GM12878 (cell line): ENCODE measurements at regions not wholly inside any gene's neighbourhood (a gene's known extent, or its start where the extent isn't known, plus 50 kb on each side); places are given as distances from the start of the nearest gene placed in this dataset.

ENCODE experiments used
- ATAC-seq: fragments of 200-7000 bp; cut with Tn5 transposase; 3 replicates; pipeline ENCODE4 v1.9.1; 2020; ENCODE audit warnings: mild to moderate bottlenecking, moderate library complexity
- BruUV-seq: library from RNA; stranded (reverse); fragments of 400-500 nt; replicated peaks from 2 replicates; lab custom pipeline; 2021; lab: Mats Ljungman, UMichigan
- CTCF ChIA-PET: fragments of 300-600 bp; sonication (Branson Sonifier 250); formaldehyde crosslinking; extraction: SDS; loops from one replicate; lab custom pipeline; 2021; ENCODE audit warnings: inconsistent platforms; lab: Yijun Ruan, JAX
- POLR2A ChIA-PET: fragments of 350-600 bp; formaldehyde crosslinking; extraction: SDS; loops from one replicate; lab custom pipeline; 2021; ENCODE audit warnings: inconsistent platforms; lab: Charles Lee
- RAD21 ChIA-PET: fragments of 300-600 bp; sonication (Branson Sonifier 250); formaldehyde crosslinking; loops from one replicate; lab custom pipeline; 2023; ENCODE audit warnings: antibody characterized with exemption; ENCODE audit not compliant: unreplicated experiment; lab: Charles Lee
- SMC1A ChIA-PET: fragments of 300-600 bp; sonication (Branson Sonifier 250); formaldehyde crosslinking; loops from one replicate; lab custom pipeline; 2023; ENCODE audit not compliant: unreplicated experiment, uncharacterized antibody; lab: Charles Lee
- DNase-seq: peaks from one replicate; pipeline ENCODE4 v3.0.0-alpha.2; 2011; ENCODE audit warnings: low read depth, low spot score
- FAIRE-seq: peaks from 3 replicates; lab custom pipeline; 2011; peaks lifted over from hg19 to GRCh38; lab: Jason Lieb, UNC
- H2AFZ ChIP-seq: 2 replicates; pipeline ENCODE4 v1.6.0; 2011; ENCODE audit warnings: low read depth, low read length, control low read depth; ENCODE audit not compliant: control insufficient read depth
- H3K27ac ChIP-seq: 2 replicates; pipeline ENCODE4 v1.5.1; 2011; ENCODE audit warnings: control low read depth; ENCODE audit not compliant: control insufficient read depth, insufficient read depth
- H3K27me3 ChIP-seq, 2 experiments: replicated peaks in 1 of 2; 2 replicates each; pipeline versions ENCODE4 v1.6.0 to v1.6.1; 2011; ENCODE audit warnings: low read length in 1 of 2; ENCODE audit not compliant: control insufficient read depth in 2 of 2, insufficient read depth in 2 of 2
- H3K36me3 ChIP-seq, 2 experiments: 2 replicates each; pipeline ENCODE4 v1.5.1; 2011; ENCODE audit warnings: low read length in 1 of 2; ENCODE audit not compliant: control insufficient read depth in 2 of 2, insufficient read depth in 2 of 2
- H3K4me1 ChIP-seq: 2 replicates; pipeline ENCODE4 v1.6.1; 2011; ENCODE audit warnings: mild to moderate bottlenecking, low read length, moderate library complexity, mixed read lengths; ENCODE audit not compliant: control insufficient read depth, insufficient read depth
- H3K4me2 ChIP-seq: 2 replicates; pipeline ENCODE4 v1.6.0; 2011; ENCODE audit warnings: control low read depth; ENCODE audit not compliant: control insufficient read depth, insufficient read depth
- H3K4me3 ChIP-seq: fragments of 200-600 bp; sonication (generic); 2 replicates; pipeline ENCODE4 v1.5.1; 2016
- H3K79me2 ChIP-seq: 2 replicates; pipeline ENCODE4 v1.6.0; 2011; ENCODE audit warnings: low read length; ENCODE audit not compliant: control insufficient read depth, insufficient read depth
- H3K9ac ChIP-seq: 2 replicates; pipeline ENCODE4 v1.8.0; 2011; ENCODE audit warnings: low read length, control low read depth, mixed read lengths; ENCODE audit not compliant: control insufficient read depth, insufficient read depth
- H3K9me3 ChIP-seq: replicated peaks from 3 replicates; pipeline ENCODE4 v1.5.1; 2011; ENCODE audit warnings: mild to moderate bottlenecking, low read length; ENCODE audit not compliant: control insufficient read depth, insufficient read depth
- H4K20me1 ChIP-seq: 2 replicates; pipeline ENCODE4 v1.6.0; 2011; ENCODE audit not compliant: control insufficient read depth, insufficient read depth
- MYC ChIP-seq: IDR thresholded peaks from 2 replicates; pipeline ENCODE4 v1.6.1; 2011; ENCODE audit warnings: mild to moderate bottlenecking, low read length, moderate library complexity, inconsistent platforms; ENCODE audit not compliant: insufficient read depth, insufficient replicate concordance, insufficient read length, severe bottlenecking
- NR2C2 ChIP-seq: IDR thresholded peaks from 2 replicates; pipeline ENCODE4 v1.6.1; 2011; ENCODE audit warnings: borderline replicate concordance, low read depth; ENCODE audit not compliant: control insufficient read depth, insufficient read length
- NR2F1 ChIP-seq: fragments of 450-650 bp; conservative IDR thresholded peaks from 2 replicates; pipeline ENCODE4 v1.6.1; 2017; ENCODE audit warnings: mild to moderate bottlenecking
- STAT3 ChIP-seq: IDR thresholded peaks from 2 replicates; pipeline ENCODE4 v1.6.1; 2011; ENCODE audit warnings: low read depth, low read length, improper control_type of control experiment
- ZNF274 ChIP-seq: IDR thresholded peaks from one replicate; pipeline ENCODE4 v1.8.0; 2011; ENCODE audit not compliant: insufficient read length, insufficient read depth
- WGBS: methylation state at CpG from one replicate; pipeline ENCODE4 v1.1.6; 2016; ENCODE audit warnings: low lambda C conversion rate; ENCODE audit not compliant: insufficient replicate concordance, insufficient coverage; ENCODE audit errors: missing lambda C conversion rate; 5-methylcytosine and 5-hydroxymethylcytosine counted together
- in situ Hi-C: fragments of 300-500 bp; cut with MboI; formaldehyde crosslinking; loops from 9 replicates; pipeline ENCODE4 v1.14.3; 2018; ENCODE audit warnings: mixed read lengths
- intact Hi-C: fragments of 100-400 bp; cut with micrococcal nuclease; formaldehyde crosslinking; loops from one replicate; pipeline ENCODE4 v1.14.2; 2022; ENCODE audit not compliant: unreplicated experiment
- TF ChIP-seq, protein P1 (sequence below): IDR thresholded peaks from 2 replicates; pipeline ENCODE4 v1.6.1; 2011; ENCODE audit warnings: low read depth, mild to moderate bottlenecking, low read length, moderate library complexity, borderline replicate concordance; ENCODE audit errors: extremely low read depth

DNA sequence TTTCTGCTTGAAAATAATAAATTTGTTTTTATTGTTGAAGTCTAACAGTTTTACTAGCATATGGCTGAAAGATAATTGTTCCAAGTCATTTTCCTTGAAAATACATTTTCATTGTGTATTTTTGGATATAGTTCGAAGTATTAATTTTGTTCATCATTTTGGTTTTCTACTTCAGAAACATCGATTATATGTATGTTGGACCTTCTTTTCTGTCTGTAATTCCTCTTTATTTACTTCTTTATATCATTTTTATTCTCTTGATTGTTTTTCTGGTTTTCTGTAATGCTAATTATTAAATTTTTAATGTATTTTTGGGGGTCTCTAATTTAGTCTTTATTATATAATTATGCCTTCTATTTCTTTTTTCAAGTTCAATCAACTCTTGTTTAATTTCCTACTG lies 407.1 kb upstream of the FRG1 start (continued):
- no peak for TF ChIP-seq MYC
- no peak for TF ChIP-seq ZNF274
- TF ChIP-seq NR2F1, result no peak
- TF ChIP-seq, protein P1, sequence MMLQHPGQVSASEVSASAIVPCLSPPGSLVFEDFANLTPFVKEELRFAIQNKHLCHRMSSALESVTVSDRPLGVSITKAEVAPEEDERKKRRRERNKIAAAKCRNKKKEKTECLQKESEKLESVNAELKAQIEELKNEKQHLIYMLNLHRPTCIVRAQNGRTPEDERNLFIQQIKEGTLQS, result no peak
- no peak for TF ChIP-seq STAT3

- intact Hi-C loops, result no loop called here
- ChIA-PET RAD21 (no interaction called here), SMC1A (no interaction called here), CTCF (no interaction called here), POLR2A (no interaction called here)
- Histone ChIP-seq H3K9me3 (no peaks in the 10 kb centered on the region; the same call in 1 of the 3 replicates), H3K4me1 (no peaks in the 10 kb centered on the region), H3K9ac (no peak overlapping the region), H3K4me3 (no peak overlapping the region), H3K27ac (no peak overlapping the region), H2AFZ (no peak overlapping the region), H3K4me2 (no peak overlapping the region), H3K27me3 (no peaks in the 10 kb centered on the region), H4K20me1 (no peaks in the 10 kb centered on the region), H3K36me3 (no peaks in the 10 kb centered on the region), H3K79me2 (no peaks in the 10 kb centered on the region)
- no TSS peak for BruUV-seq
- in situ Hi-C loops, result no loop called here
- no peak for DNase-seq
- no peak for TF ChIP-seq NR2C2
- ATAC-seq, result no peak
- no peak for FAIRE-seq
- 28% methylated on average over 7 of the region's 7 CpGs for WGBS
Observed at GRCh38 chr4:189547559-189547958, 393.1 kb upstream of the FRG1 start.
